Adrenal gland (tissue), 5 donors: ENCODE measurements at regions not wholly inside any gene's neighbourhood (a gene's known extent, or its start where the extent isn't known, plus 50 kb on each side); places are given as distances from the start of the nearest gene placed in this dataset.

Source experiments
- CTCF ChIP-seq, 6 experiments: fragments of 450-650 bp in 4 of 6; fragments of 200-600 bp in 2 of 6; sonication (generic) in 1 of 6; IDR thresholded peaks; 1 replicate in 5 of 6; 2 replicates in 1 of 6; pipeline versions ENCODE4 v1.5.1 to v1.8.0; 2016 to 2021; ENCODE audit warnings: antibody characterized with exemption in 6 of 6, mild to moderate bottlenecking in 2 of 6, moderate library complexity in 1 of 6
- POLR2A ChIP-seq, 2 donors: fragments of 450-650 bp; IDR thresholded peaks; one replicate each; pipeline ENCODE4 v1.6.1; 2017; ENCODE audit warnings: antibody characterized with exemption in 2 of 2, mild to moderate bottlenecking in 2 of 2, moderate library complexity in 1 of 2
- donor health status: DM: no; HTN: no; CAD: no.

DNA sequence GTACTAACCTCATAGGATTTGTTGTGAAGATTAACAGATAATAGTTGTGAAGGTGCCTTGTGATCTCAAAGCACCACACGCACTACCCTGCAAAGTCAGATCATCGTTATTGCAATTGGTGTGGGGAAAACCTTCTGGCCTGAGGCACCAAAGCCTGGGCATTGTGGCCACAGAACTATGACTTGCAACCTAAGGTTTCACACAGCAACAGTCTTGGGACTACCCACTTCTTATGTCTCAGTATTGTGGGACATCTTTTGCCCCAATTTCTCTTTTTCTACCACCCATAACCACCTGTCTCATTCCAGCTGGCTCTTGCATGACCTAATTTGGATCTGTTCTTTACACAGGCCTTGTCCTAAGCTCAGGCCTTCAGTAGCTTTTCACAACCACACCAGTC is 247.8 kb upstream of the NR4A3 start:
- TF ChIP-seq CTCF (IDR thresholded peaks at IDR 0.05) = no peak
- no peak for TF ChIP-seq POLR2A (IDR thresholded peaks at IDR 0.05)
